ENCODE measurements at regions not wholly inside any gene's neighbourhood (a gene's known extent, or its start where the extent isn't known, plus 50 kb on each side); places are given as distances from the start of the nearest gene placed in this dataset.

DNA sequence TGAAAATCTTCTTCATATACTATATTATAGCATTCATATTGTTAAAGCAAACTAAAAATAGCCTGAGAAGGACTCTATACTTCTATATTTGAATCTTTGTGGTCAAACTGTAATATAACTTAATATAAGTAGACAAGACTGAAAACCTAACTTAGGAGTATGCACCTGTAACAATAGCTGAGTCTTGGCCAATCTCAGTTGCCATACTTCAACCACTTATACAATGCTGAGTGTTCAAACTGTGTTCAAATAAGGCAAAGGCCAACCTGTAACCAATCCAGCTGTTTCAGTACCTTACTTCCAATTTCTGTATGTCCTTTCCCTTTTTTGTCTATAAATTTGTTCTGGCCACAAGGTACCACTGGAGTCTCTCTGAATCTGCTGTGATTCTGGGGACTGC lies 1360.8 kb upstream of the CDH9 start:
- no peak overlapping the region for H3K9ac ChIP-seq
- H3K36me3 ChIP-seq (ENCODE audit: insufficient read depth) = no peaks in the 10 kb centered on the region
- H3K4me2 ChIP-seq = no peak overlapping the region
- no peaks in the 10 kb centered on the region for H3K79me2 ChIP-seq (ENCODE audit: insufficient read depth, low read depth)
- TF ChIP-seq, protein P1, sequence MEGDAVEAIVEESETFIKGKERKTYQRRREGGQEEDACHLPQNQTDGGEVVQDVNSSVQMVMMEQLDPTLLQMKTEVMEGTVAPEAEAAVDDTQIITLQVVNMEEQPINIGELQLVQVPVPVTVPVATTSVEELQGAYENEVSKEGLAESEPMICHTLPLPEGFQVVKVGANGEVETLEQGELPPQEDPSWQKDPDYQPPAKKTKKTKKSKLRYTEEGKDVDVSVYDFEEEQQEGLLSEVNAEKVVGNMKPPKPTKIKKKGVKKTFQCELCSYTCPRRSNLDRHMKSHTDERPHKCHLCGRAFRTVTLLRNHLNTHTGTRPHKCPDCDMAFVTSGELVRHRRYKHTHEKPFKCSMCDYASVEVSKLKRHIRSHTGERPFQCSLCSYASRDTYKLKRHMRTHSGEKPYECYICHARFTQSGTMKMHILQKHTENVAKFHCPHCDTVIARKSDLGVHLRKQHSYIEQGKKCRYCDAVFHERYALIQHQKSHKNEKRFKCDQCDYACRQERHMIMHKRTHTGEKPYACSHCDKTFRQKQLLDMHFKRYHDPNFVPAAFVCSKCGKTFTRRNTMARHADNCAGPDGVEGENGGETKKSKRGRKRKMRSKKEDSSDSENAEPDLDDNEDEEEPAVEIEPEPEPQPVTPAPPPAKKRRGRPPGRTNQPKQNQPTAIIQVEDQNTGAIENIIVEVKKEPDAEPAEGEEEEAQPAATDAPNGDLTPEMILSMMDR (conservative IDR thresholded peaks at IDR 0.05; ENCODE audit: low read depth, low read length) = no peak
- no peaks in the 10 kb centered on the region for H3K4me1 ChIP-seq (ENCODE audit: low read depth, poor library complexity, severe bottlenecking)
- no peaks in the 10 kb centered on the region for H3K27me3 ChIP-seq (ENCODE audit: insufficient read depth, low read depth)
- no peak overlapping the region for H2AFZ ChIP-seq (ENCODE audit: low read depth)
- H3K27ac ChIP-seq = no peak overlapping the region
- no peak overlapping the region for H3K4me3 ChIP-seq (IDR thresholded peaks at IDR 0.05; ENCODE audit: insufficient read depth, low read depth, low read length)
- H4K20me1 ChIP-seq (ENCODE audit: insufficient read depth) = no peaks in the 10 kb centered on the region

DNA sequence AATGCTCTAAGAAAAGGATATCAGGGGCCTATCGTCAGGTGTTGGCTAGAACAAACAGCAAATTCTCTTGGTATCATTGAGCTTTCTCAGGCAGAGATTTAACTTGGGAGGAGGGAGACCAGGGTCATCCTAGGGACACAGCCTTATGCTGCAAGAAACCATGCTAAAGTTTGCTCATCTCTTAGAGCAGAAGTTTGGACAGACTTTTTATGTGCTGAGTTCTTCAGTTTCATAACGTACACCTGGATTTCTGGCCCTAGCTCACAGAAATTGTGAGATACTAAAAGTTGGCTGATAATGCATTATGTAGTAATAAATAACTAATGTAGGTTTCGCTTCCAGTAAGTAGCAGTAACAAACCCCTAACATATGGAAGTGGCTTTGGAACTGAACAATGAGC lies 1359.8 kb upstream of the CDH9 start:
- no peaks in the 10 kb centered on the region for H3K79me2 ChIP-seq (ENCODE audit: insufficient read depth, low read depth)
- H4K20me1 ChIP-seq (ENCODE audit: insufficient read depth) = no peaks in the 10 kb centered on the region
- no peak overlapping the region for H2AFZ ChIP-seq (ENCODE audit: low read depth)
- no peak overlapping the region for H3K27ac ChIP-seq
- H3K4me3 ChIP-seq (IDR thresholded peaks at IDR 0.05; ENCODE audit: insufficient read depth, low read depth, low read length) = no peak overlapping the region
- no peak overlapping the region for H3K4me2 ChIP-seq
- TF ChIP-seq, protein P1 (conservative IDR thresholded peaks at IDR 0.05; ENCODE audit: low read depth, low read length) = no peak
- no peak overlapping the region for H3K9ac ChIP-seq
- H3K36me3 ChIP-seq (ENCODE audit: insufficient read depth) = no peaks in the 10 kb centered on the region
- no peaks in the 10 kb centered on the region for H3K27me3 ChIP-seq (ENCODE audit: insufficient read depth, low read depth)
- no peaks in the 10 kb centered on the region for H3K4me1 ChIP-seq (ENCODE audit: low read depth, poor library complexity, severe bottlenecking)

DNA sequence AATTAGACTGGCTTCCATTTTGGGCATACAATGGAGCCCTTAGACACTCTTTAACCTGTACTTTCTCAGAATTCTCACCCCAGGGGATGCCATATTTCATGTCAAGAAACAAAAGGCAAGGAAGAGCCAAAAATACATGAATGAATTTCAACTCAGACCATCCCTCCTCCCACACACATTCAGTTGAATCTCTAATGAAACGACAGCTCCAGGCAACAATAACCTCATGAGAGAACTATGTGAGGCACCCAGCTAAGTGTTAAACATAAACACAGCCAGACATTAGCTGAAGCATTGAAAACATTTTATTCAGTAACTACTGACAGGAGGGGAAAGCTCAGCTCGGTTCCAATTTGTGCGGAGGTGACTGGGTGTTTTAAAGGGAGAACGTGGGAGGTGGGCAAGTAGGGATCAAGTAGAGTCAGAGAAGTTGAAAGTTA lies 1359.1 kb upstream of the CDH9 start:
- no peak overlapping the region for H3K4me2 ChIP-seq
- TF ChIP-seq, protein P1 (conservative IDR thresholded peaks at IDR 0.05; ENCODE audit: low read depth, low read length) = no peak
- H3K4me1 ChIP-seq (ENCODE audit: low read depth, poor library complexity, severe bottlenecking) = no peaks in the 10 kb centered on the region
- H4K20me1 ChIP-seq (ENCODE audit: insufficient read depth) = no peaks in the 10 kb centered on the region
- no peaks in the 10 kb centered on the region for H3K27me3 ChIP-seq (ENCODE audit: insufficient read depth, low read depth)
- no peak overlapping the region for H3K27ac ChIP-seq
- no peaks in the 10 kb centered on the region for H3K79me2 ChIP-seq (ENCODE audit: insufficient read depth, low read depth)
- H3K4me3 ChIP-seq (IDR thresholded peaks at IDR 0.05; ENCODE audit: insufficient read depth, low read depth, low read length) = no peak overlapping the region
- H3K9ac ChIP-seq = no peak overlapping the region
- H3K36me3 ChIP-seq (ENCODE audit: insufficient read depth) = no peaks in the 10 kb centered on the region
- H2AFZ ChIP-seq (ENCODE audit: low read depth) = no peak overlapping the region

DNA sequence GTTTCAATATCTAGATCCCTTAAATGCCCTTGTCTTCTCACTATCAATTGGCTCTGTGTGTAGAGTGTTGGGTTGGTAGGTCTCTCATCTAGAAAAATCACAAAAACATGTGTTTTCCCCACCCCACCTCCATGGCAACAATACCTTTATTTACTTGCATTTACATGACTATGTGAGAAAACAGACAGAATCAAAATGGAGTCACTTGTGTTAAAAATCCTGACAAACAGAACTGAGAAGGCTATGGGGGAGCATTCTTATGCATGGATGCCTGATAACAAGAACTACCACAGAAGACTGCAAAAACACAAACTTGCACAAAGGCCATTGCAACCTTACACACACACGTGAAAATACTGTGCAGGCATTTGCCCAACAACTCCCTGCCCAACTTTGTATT lies 1352.9 kb upstream of the CDH9 start:
- Histone ChIP-seq H3K9ac (no peak overlapping the region), H3K4me1 (ENCODE audit: low read depth, poor library complexity, severe bottlenecking) (no peaks in the 10 kb centered on the region), H3K27ac (no peak overlapping the region), H3K4me3 (IDR thresholded peaks at IDR 0.05; ENCODE audit: insufficient read depth, low read depth, low read length) (no peak overlapping the region), H3K27me3 (ENCODE audit: insufficient read depth, low read depth) (no peaks in the 10 kb centered on the region), H3K79me2 (ENCODE audit: insufficient read depth, low read depth) (no peaks in the 10 kb centered on the region), H4K20me1 (ENCODE audit: insufficient read depth) (no peaks in the 10 kb centered on the region), H3K36me3 (ENCODE audit: insufficient read depth) (no peaks in the 10 kb centered on the region), H3K4me2 (no peak overlapping the region), H2AFZ (ENCODE audit: low read depth) (no peak overlapping the region)
- TF ChIP-seq, protein P1 (conservative IDR thresholded peaks at IDR 0.05; ENCODE audit: low read depth, low read length) = no peak
